HG03521 (cell line): ENCODE measurements at regions not wholly inside any gene's neighbourhood (a gene's known extent, or its start where the extent isn't known, plus 50 kb on each side); places are given as distances from the start of the nearest gene placed in this dataset.
"Not testable (repeated sequence)": the region's sequence is repeated elsewhere in the genome, so short reads cannot be mapped to it uniquely, and the experiment has no call there.

Experiments
- ATAC-seq: cut with Tn5 transposase; IDR thresholded peaks from one replicate; pipeline ENCODE4 v1.9.1; 2021; ENCODE audit warnings: mild to moderate bottlenecking, moderate library complexity; ENCODE audit not compliant: unreplicated experiment

DNA sequence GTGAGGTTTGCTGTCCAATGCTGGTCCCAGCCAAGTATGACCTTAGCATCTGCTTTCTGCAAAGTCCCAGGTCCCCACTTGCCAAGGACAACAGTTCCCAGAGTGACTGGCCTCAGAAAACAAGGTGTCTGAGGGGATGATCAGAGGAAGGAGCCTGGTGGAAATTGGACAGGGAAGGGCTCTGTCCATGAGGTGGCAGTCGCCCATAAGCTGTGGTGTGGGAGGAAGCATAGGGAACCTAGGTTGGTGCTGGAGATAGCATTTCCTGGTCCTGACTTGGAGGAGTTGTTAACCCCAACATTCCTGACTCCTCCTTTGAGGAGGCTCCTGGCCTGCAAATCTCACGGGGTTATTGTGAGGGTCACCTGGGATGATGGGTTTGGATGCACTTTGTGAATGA, 77.8 kb downstream of the LIMS4 start:
- not testable (repeated sequence) for ATAC-seq

DNA sequence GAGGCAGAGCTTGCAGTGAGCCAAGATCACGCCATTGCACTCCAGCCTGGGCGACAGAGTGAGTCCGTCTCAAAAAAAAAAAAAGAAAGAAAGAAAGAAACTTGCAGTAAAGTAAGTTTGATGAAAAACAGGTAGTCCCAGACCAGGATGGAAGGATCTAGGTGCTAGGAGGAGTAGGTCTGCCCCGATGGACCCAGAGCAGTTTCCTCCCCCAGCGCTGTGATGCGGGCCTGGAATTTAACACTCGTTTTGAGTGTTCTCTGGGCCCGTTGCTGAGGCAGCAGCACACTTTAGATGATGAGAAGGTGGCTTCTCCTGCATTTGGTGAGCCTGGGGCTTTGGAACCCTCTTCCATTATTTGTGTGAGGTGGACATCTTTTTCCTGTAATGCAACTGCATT, 80.2 kb downstream of the LIMS4 start:
- ATAC-seq, result not testable (repeated sequence)

DNA sequence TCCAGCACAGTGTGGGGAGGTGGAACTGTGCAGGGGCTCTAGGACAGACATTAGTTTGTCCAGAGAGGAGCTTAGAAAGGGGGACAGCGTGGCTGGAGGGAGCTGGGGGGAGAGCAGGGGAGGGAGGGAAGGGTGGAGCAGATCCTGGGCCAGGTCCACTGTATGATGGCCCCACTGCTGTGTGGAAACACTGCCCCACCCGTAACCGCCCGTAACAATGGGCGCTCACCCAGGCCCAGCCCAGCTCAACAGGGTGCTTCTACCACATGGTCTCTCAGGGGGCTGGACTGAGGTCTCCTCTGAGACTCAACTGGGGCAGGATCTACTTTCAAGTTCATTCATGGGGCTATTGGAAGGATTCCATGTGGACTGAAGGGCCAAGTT, 81.6 kb downstream of the LIMS4 start:
- not testable (repeated sequence) for ATAC-seq

DNA sequence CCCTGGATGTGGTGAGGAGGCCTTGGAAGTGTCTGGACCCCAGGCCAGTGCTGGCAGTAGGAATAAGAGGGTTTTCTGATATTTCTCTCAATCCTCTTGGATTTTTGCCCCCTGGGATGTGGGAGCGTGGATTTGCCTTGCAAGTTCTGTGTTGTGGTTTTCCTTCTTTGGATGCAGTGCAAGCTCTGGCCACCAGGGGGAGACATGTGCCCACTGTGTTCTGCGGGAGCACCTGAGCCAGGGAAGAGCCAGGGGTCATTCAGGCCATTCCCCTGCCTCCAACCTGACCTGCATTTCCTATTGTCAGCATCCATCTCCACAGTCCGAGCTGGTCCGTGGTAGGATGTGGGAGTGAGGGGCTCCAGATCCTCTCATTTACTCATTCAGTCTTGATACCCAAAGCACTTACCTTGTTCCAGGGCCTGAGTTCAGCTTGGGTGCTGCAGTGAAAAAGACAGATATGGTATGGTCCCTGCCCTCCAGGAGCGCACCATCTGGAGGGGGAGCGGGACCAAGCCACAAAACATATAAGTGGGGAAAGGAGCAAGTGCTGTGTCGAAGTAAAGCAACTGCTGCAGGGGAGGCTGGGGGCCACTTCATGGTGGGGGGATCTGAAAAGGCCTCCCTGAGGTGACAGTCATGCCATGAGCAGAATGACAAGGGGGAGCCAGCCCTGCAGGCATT, 82.1 kb downstream of the LIMS4 start:
- ATAC-seq, result not testable (repeated sequence)

DNA sequence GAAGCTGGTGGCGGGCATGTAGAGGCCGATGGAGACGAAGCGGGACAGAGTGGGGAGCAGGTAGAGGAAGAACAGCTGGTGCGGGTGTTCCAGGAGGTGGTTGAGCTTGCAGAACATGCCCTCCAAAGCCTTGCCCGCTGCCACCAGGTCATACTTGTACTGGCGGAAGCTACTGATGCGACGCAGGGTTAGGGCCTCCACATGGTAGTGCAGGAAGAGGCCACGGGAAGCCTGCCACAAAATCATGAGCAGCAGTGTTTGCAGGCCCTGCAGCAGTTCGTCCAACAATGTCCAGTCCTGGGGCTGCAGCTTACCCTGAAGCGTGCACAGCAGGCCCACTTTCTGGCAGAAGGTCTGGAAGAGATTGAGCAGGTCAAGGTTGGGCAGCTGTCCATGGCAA, 85.6 kb downstream of the LIMS4 start:
- ATAC-seq, result not testable (repeated sequence)

DNA sequence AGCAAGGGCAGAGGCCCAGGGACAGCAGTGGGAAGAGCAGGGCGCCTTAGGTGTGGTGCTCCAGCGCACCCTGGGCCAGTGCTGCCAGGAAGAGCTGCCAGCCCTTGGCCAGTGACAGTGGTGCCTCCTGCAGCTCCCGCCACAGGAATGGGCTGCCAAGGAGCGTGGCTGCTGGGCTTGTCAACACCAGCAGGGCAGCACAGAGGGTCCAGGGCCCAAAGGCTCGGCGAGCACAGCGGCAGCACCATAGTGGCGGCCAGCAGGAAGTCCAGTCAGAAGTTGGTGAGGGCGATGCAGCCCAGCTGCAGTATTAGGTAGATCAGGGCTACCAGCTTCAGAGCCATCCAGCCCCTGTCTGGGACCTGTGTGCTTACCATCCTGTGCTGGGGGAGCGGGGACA, 86.1 kb downstream of the LIMS4 start:
- ATAC-seq, result not testable (repeated sequence)

DNA sequence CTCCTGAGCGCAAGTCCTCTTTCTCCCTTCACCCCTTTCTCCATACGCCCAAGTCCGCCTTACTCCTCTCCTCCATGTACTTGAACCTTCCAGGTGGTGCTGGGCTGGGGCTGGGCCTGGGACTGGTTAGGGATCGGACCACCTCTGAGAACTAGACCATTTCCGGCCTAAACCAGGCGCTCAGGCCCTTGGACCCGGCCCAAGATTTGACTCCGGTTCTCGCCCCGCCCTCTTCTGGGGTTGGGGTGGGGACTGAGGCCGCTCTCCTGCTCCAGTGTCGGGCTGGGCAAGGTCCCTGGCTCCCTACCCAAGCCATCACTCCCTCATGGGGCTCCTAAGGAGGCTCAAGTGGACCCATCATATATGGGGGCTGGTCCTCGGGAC, 87.9 kb downstream of the LIMS4 start:
- not testable (repeated sequence) for ATAC-seq

DNA sequence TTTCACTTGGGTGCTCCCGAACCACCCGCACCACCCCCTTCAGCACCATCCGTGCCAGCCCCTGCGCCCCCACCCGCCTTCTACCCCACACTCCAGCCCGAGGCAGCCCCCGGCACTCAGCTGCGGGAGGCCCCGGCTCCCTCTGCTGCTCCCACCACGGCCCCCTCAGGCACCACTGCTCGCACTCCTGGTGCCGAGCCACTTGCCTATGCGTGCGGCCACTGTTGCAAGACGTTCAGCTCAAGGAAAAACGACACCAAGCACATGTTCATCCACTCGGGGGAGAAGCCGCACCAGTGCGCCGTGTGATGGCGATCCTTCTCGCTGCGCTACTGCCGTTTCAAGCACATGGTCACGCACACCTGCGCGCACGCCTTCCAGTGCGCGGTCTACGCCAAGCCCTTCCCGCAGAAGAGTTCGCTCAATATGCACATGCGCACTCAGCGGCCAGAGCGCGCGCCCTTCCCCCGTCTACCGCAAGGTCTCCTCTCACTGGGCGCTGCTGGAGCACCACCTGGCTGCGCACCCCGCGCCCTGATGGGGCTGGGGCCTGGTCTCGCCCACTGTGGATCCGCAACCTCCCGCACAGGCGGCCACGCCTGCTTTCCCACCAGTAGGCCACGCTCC, 88.4 kb downstream of the LIMS4 start:
- not testable (repeated sequence) for ATAC-seq

DNA sequence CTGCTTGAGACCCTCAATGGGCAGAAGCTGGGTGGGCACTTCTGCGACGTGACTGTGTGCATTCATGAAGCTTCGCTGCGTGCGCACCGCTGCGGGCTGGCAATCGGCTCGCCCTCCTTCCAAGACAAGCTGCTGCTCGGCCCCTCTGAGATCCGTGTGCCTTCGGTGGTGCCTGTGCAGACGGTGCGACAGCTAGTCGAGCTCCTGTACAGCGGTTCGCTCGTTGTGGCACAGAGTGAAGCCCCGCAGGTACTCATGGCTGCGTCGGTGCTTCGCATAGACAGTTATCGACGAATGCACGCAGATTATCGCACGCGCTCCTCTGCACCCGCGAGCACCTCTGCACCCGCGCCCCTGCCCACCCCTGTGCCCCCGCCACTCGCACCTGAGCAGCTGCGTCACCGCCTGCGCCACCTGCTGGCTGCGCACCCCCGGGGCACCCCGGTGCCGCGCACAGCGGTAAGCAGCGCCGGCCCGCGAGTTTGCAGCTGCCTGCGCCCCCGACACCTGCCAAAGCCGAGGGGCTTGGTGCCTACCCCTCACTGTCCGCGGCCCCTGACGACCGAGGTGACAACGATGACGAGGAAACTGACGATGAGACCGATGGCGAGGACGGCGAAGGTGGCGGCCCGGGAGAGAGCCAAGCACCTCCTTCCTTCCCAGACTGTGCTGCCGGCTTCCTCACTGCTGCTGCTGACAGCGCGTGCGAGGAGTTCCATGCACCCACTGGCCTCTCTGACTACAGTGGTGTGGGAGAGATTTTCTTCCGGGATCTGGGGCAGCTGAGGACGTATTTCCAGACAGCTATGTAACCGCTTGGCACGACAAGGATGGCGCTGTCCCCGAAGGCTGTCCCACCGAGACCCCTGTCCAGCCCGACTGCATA, 89.2 kb downstream of the LIMS4 start:
- ATAC-seq, result not testable (repeated sequence)

DNA sequence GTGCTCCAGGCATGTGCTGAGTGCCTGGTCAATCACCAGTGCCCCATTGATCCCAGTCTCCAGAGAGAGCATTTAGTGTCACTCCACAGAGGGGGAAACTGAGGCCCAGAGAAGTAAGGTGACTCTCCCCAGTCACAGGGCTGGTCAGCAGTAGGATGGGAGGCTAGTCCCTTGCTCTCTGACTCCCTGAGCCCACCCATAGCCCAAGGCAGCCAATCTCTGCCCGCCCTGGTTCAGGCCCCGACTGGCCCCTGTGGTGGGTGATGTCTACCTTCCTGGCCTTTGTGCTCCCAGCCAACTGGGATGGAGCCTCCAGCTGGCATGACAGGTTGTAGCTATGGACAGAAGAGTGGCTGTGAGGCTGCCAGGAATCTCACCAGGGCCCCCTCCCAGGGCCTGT, 99.1 kb downstream of the LIMS4 start:
- not testable (repeated sequence) for ATAC-seq

DNA sequence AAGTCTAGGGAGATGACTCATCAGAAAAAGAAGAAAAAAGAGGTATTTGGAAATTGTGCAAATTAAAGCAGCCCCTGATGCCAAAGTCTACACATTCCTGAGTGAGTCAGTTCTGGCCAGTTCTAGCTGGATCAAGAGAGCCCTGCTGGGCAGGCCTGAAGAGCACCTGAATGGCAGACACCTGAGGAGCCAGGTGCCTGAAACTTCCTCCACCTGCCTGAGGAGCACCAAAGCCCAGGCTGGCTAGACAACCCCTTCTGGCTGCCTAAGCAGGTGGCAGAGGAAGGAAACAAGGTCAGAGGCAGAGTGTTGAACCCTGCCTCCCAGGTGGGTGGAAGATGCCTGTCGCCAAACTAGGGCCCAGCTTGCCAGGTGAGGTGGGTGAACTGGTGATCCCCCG, 101.0 kb downstream of the LIMS4 start:
- ATAC-seq, result not testable (repeated sequence)

DNA sequence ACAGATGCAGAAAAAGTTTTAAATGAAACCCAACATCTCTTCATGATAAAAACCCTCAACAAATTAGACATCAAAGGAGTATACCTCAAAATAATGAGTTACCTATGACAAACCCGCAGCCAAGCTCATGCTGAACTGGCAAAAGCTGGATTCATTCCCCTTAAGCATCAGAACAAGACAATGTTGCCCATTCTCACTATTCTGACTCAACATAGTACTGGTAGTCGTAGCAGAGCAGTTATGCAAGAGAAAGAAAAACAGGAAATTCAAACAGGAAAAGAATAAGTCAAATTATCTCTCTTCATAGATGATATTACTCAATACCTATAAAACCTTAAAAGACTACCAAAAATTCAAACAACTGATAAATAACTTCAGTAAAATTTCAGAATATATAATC, 115.0 kb downstream of the LIMS4 start:
- ATAC-seq, result not testable (repeated sequence)

DNA sequence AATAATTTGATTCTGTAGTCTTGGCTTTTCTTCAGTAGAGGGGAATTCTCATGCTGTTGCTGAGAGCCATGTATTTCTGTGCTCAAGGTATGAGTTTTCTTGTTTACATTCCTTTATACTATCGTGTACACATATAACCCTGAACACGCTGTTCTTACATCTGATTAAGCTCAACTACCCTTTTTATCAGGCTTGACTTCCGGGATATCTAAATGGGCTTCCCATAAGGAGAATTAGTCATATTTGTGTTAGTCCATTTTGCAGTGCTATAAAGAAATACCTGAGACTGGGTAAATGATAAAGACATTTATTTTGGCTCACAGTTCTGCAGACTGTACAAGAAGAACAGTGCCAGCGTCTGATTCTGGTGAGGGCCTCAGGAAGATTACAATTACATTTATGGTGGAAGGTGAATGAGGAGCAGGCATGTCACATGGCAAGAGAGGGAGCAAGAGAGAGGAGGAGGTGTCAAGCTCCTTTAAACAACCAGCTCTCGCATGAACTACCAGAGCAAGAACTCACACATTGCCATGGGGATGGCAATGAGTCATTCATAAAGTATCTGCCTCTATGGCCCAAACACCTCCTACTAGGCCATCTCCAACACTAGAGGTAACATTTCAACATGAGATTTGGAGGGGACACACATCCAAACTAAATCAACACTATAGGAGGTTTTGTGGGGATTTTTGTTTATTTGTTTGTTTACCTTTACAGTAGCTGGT, 118.2 kb downstream of the LIMS4 start:
- ATAC-seq, result not testable (repeated sequence)

DNA sequence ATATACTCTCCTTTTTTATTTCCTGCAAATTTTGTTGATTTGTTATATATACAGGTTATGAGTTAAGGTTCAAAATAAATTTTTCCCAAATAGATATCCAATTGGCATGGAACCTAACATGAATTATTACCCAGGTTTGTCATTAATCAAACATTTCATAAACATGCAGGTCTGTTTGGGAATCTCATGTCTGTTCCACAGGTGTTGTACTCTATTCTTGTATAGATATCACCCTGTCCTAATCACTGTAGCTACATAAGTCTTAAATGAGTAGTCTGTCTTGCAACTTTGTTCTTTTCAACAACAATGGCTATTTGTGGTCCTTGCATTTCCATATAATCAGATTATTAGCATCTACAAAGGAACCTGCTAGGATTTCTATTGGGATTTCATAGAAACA, 121.9 kb downstream of the LIMS4 start:
- not testable (repeated sequence) for ATAC-seq

DNA sequence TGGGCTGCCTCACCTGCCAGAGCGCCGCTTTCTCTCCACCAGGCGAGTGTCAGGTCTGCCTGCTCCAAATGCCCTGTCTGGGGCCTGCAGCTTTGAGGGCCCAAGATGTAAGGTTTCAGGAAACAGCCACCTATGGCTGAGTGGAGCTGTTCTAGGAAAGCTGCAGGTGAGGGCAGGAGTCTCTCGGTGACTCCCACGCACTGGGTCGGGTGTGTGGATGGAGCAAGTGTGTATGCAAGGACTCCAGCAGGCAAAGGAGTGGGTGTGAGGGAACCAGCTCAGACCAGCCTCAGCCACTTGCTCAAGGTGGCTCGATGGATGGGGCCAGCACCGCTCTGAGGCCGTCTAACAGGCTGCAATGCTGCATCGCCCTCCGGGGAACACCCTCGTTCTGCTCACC, 123.7 kb downstream of the LIMS4 start:
- not testable (repeated sequence) for ATAC-seq

DNA sequence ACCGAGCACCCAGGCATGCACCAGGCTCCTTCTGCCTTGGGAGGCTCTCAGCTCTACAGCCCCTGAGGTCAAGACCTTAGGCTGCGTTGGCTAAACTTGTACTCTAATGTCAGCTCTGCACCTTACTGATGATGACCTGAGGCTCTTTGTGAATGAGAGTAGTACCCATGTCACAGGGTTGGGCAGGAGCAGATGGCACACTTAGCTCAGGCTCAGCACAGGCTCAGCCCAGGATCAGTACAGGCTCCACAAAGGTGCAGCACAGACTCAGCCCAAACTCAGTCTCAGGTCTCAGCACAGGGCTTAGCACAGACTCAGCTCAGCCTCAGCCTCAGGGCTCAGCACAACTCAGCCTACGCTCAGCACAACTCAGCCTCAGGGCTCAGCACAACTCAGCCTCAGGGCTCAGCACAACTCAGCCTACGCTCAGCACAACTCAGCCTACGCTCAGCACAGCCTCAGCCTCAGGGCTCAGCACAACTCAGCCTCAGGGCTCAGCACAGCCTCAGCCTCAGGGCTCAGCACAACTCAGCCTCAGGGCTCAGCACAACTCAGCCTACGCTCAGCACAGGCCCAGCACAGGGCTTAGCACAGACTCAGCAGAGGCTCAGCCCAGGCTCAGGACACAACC, 128.1 kb downstream of the LIMS4 start:
- ATAC-seq, result not testable (repeated sequence)

DNA sequence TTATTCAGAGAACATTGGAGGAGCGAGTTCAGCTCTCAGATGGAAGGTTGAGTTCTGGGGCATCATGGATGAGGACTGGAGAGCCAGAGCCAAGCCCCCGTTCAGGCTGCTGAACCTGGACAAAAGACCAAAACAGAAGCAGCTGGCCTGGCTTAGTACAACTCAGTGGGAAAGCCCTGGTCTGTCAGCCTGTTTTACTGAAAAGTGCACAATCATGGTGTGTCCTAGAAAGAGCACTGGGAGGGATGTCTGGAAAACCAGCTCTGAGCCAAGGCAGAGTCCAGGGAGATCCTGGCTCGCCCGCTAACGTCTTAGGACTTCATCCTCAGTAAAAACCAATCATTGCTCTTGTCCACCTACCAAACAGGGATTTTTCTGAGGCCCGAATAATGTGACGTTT, 129.7 kb upstream of the MTLN start:
- ATAC-seq, result not testable (repeated sequence)

DNA sequence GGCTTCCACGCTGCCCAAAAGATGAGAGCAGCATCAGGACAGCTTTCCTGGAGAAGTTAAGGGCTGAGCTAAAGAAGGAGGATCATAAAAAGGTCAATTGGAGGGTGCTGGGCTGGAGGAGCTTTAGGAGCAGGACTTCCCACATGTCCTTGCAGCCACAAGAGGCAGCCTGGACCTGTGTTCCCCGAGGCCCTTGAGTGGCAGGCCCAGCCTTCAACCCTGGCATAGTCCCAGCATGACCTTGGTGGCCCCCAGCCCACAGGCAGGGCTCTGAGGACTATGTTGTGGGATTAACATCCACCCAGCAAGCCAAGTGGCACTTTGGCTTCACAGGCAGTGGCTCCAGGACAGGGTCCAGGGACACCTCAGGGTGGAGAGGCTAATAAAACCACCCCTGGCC, 126.8 kb upstream of the MTLN start:
- ATAC-seq, result not testable (repeated sequence)

DNA sequence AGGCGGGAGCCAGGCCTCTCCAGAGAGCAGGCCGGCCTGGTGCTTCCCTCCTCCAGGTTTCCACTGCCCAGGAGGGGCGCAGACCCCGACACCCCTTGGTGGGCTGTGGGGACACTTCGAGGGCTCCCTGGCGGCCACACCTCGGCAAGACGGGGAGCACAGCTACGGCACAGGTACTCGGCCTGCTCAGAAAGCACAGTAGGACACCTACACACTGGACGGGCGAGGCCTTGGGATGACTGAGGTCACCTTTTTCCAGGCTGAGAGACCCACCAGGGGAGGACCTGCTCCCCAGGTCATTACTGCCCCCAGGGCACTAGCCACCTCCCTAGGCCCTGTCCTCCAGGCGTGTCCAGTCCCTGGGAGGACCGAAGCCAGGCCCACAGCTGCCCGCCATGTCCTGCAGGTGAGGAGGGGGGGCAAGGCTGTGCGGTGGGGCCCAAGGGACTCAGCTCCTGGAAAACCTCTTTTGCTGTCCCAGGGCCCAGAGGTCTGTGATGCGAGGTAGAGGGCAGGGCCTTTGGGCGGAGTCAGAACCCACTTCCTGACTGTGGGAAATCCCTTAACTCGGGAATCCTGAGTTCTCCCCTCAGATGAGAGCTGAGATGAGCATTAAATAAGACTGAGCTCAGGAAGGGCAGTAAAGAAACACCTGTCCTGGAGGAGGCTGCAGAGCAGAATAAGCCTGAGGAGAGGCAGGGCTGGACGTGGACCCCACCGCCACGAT, 126.1 kb upstream of the MTLN start:
- not testable (repeated sequence) for ATAC-seq

DNA sequence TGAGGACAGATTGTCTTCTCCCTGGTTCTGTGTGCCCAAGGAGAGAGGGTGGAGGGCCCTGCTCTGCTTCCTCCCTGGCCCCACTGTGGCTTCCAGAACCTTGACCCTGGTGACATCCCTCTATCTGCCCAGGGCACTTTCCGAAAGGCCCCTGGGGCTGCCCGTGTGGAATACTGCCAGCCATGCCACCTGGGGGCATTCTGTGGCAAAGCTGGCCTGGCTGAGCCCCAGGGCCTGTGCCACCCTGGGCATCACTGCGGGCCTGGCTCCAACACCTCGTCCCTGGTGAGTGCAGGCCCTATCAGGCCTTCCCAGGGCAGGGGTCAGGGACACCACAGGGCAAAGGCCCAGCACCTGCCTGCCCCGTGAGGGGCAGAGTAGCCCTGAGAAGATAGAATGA, 123.7 kb upstream of the MTLN start:
- not testable (repeated sequence) for ATAC-seq
